ENCODE measurements at regions not wholly inside any gene's neighbourhood (a gene's known extent, or its start where the extent isn't known, plus 50 kb on each side); places are given as distances from the start of the nearest gene placed in this dataset.
"Not testable (repeated sequence)": the region's sequence is repeated elsewhere in the genome, so short reads cannot be mapped to it uniquely, and the experiment has no call there.

- no peak for DNase-seq (ENCODE audit: low spot score)
Measured at GRCh38 chr18:49694402-49694801, 118.9 kb downstream of the ACAA2 start.

GRCh38 chr18:49693717-49694005, 119.7 kb downstream of the ACAA2 start:
- DNase-seq (ENCODE audit: low spot score): no peak

GRCh38 chr18:49692906-49693716, 120.2 kb downstream of the ACAA2 start:
- DNase-seq (ENCODE audit: low spot score): no peak

- DNase-seq (ENCODE audit: low spot score): peak; percentile 95
Measured at GRCh38 chr18:49691177-49691608, 122.1 kb downstream of the ACAA2 start.

- DNase-seq (ENCODE audit: low spot score): peak; percentile 86
Measured at GRCh38 chr18:49690312-49690711, 123.0 kb downstream of the ACAA2 start.

- peak; percentile 100 for DNase-seq (ENCODE audit: low spot score)
Measured at GRCh38 chr18:49685231-49685942, 123.5 kb downstream of the LIPG start.

GRCh38 chr18:49682803-49683190, 120.9 kb downstream of the LIPG start:
- not testable (repeated sequence) for DNase-seq (ENCODE audit: low spot score)

- no peak for DNase-seq (ENCODE audit: low spot score)
Measured at GRCh38 chr18:49682173-49682802, 120.4 kb downstream of the LIPG start.

GRCh38 chr18:49681387-49681786, 119.5 kb downstream of the LIPG start:
- peak; percentile 51 for DNase-seq (ENCODE audit: low spot score)

- no peak for DNase-seq (ENCODE audit: low spot score)
Measured at GRCh38 chr18:49678440-49678839, 116.6 kb downstream of the LIPG start.

- no peak for DNase-seq (ENCODE audit: low spot score)
Measured at GRCh38 chr18:49677762-49678413, 116.0 kb downstream of the LIPG start.

- DNase-seq (ENCODE audit: low spot score): no peak
Measured at GRCh38 chr18:49677081-49677480, 115.2 kb downstream of the LIPG start.

- no peak for DNase-seq (ENCODE audit: low spot score)
Measured at GRCh38 chr18:49673281-49673680, 111.4 kb downstream of the LIPG start.

GRCh38 chr18:49672853-49673252, 111.0 kb downstream of the LIPG start:
- DNase-seq (ENCODE audit: low spot score): no peak

GRCh38 chr18:49669403-49669802, 107.5 kb downstream of the LIPG start:
- no peak for DNase-seq (ENCODE audit: low spot score)

GRCh38 chr18:49668574-49669275, 106.9 kb downstream of the LIPG start:
- no peak for DNase-seq (ENCODE audit: low spot score)

- no peak for DNase-seq (ENCODE audit: low spot score)
Measured at GRCh38 chr18:49667462-49667861, 105.6 kb downstream of the LIPG start.

GRCh38 chr18:49666045-49666775, 104.4 kb downstream of the LIPG start:
- no peak for DNase-seq (ENCODE audit: low spot score)

GRCh38 chr18:49663899-49664890, 102.3 kb downstream of the LIPG start:
- no peak for DNase-seq (ENCODE audit: low spot score)

- DNase-seq (ENCODE audit: low spot score): no peak
Measured at GRCh38 chr18:49662506-49662905, 100.6 kb downstream of the LIPG start.
